Upper lobe of left lung (tissue), 6 donors: ENCODE measurements at regions not wholly inside any gene's neighbourhood (a gene's known extent, or its start where the extent isn't known, plus 50 kb on each side); places are given as distances from the start of the nearest gene placed in this dataset.
A peak's percentile ranks its signal among the peaks of the same experiment; 100 is the strongest.

Source experiments
- ATAC-seq, 2 donors: fragments of 200-7000 bp; cut with Tn5 transposase; one replicate each; pipeline ENCODE4 v1.9.1; 2022; ENCODE audit warnings: mild to moderate bottlenecking in 2 of 2, moderate library complexity in 2 of 2; ENCODE audit not compliant: low FRiP score in 2 of 2
- DNase-seq, 2 donors: peaks; one replicate each; pipeline ENCODE4 v3.0.0-alpha.2; 2019 to 2020
- H3K27ac ChIP-seq, 4 donors: fragments of 200-600 bp; sonication (generic); one replicate each; pipeline ENCODE4 v1.5.1; 2016 to 2019
- H3K27me3 ChIP-seq, 4 donors: fragments of 200-600 bp; sonication (generic); one replicate each; pipeline ENCODE4 v1.5.1; 2017 to 2019
- H3K36me3 ChIP-seq, 4 donors: fragments of 200-600 bp; sonication (generic); one replicate each; pipeline ENCODE4 v1.5.1; 2016 to 2019
- H3K4me1 ChIP-seq, 4 donors: fragments of 200-600 bp; sonication (generic); one replicate each; pipeline ENCODE4 v1.5.1; 2018 to 2019
- H3K4me3 ChIP-seq, 4 donors: fragments of 200-600 bp; sonication (generic); one replicate each; pipeline ENCODE4 v1.5.1; 2017 to 2019; ENCODE audit warnings: mild to moderate bottlenecking in 2 of 4, moderate library complexity in 1 of 4
- H3K9me3 ChIP-seq, 4 donors: fragments of 200-600 bp; sonication (generic); one replicate each; pipeline ENCODE4 v1.5.1; 2018 to 2019
- CTCF ChIP-seq, 6 experiments: fragments of 450-650 bp in 4 of 6; fragments of 200-600 bp in 2 of 6; sonication (generic) in 2 of 6; IDR thresholded peaks; one replicate each; pipeline ENCODE4 v1.5.1; 2016 to 2019; ENCODE audit warnings: antibody characterized with exemption in 6 of 6
- EP300 ChIP-seq, 4 donors: sonication (generic); formaldehyde crosslinking; IDR thresholded peaks; one replicate each; pipeline ENCODE4 v1.5.1; 2017; ENCODE audit warnings: antibody characterized with exemption in 4 of 4, control low read depth in 2 of 4
- POLR2A ChIP-seq, 4 donors: fragments of 450-650 bp; IDR thresholded peaks; one replicate each; pipeline ENCODE4 v1.5.1; 2016 to 2017; ENCODE audit warnings: antibody characterized with exemption in 4 of 4, mild to moderate bottlenecking in 2 of 4
- POLR2AphosphoS5 ChIP-seq, 2 donors: sonication (generic); formaldehyde crosslinking; IDR thresholded peaks; one replicate each; pipeline ENCODE4 v1.5.1; 2017; ENCODE audit warnings: antibody characterized with exemption in 2 of 2
- WGBS, 2 donors: methylation state at CpG; one replicate each; pipeline ENCODE4 v1.1.5; 2017 to 2018; 5-methylcytosine and 5-hydroxymethylcytosine counted together
- donor health status: DM: no; HTN: no; CAD: no; lungs with moderate emphysema.
- donor health status: DM: no; HTN: yes; CAD: no; lungs with severe emphysema.

DNA sequence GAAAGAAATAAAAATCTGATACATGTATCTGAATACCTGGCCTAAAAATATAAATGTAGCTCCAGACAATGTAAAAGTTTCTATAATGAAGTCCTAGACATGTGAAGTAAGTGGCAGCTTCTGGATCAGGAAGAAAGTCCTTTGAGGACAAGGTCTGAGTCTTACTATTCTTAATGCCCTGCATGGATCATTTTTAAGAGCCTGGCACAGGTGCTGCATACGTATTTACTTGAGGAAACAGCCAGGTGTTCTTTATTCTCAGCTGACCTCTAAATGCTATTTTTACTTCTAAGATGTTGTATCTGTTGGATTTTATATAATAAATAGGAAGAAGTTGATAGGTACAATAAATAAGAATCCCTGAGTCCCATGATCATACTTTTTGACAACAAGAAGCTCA is 750.0 kb upstream of the LUZP2 start:
- ATAC-seq: no peak
- WGBS, 2 donors: 54 to 84% methylated on average over 1 of the region's 1 CpG
- no peak for DNase-seq
- Histone ChIP-seq H3K4me1 (no peaks in the 10 kb centered on the region), H3K36me3 (no peaks in the 10 kb centered on the region), H3K9me3 (no peaks in the 10 kb centered on the region), H3K4me3 (no peak overlapping the region), H3K27ac (no peak overlapping the region), H3K27me3 (no peaks in the 10 kb centered on the region)
- TF ChIP-seq POLR2A (IDR thresholded peaks at IDR 0.05): no peak
- no peak for TF ChIP-seq CTCF (IDR thresholded peaks at IDR 0.05)
- TF ChIP-seq EP300 (IDR thresholded peaks at IDR 0.05): no peak
- no peak for TF ChIP-seq POLR2AphosphoS5 (IDR thresholded peaks at IDR 0.05)

GRCh38 chr11:23749762-23750430 is 747.0 kb upstream of the LUZP2 start:
- TF ChIP-seq EP300 (IDR thresholded peaks at IDR 0.05): no peak
- TF ChIP-seq POLR2AphosphoS5 (IDR thresholded peaks at IDR 0.05): no peak
- no peak for TF ChIP-seq POLR2A (IDR thresholded peaks at IDR 0.05)
- no peak for TF ChIP-seq CTCF (IDR thresholded peaks at IDR 0.05)
- H3K27ac ChIP-seq: no peak overlapping the region
- H3K27me3 ChIP-seq: no peaks in the 10 kb centered on the region
- no peak for ATAC-seq
- 61 to 66% methylated on average over 2 of the region's 2 CpGs for WGBS, 2 donors
- H3K4me1 ChIP-seq: no peaks in the 10 kb centered on the region
- DNase-seq: no peak
- no peak overlapping the region for H3K4me3 ChIP-seq
- no peaks in the 10 kb centered on the region for H3K36me3 ChIP-seq
- H3K9me3 ChIP-seq: no peaks in the 10 kb centered on the region

GRCh38 chr11:23751280-23751679 is 745.6 kb upstream of the LUZP2 start:
- Histone ChIP-seq H3K36me3 (no peaks in the 10 kb centered on the region), H3K27ac (no peak overlapping the region), H3K4me3 (no peak overlapping the region), H3K4me1 (no peaks in the 10 kb centered on the region), H3K27me3 (no peaks in the 10 kb centered on the region), H3K9me3 (no peaks in the 10 kb centered on the region)
- WGBS, 2 donors: 77 to 79% methylated on average over 2 of the region's 2 CpGs
- DNase-seq (no peak), ATAC-seq (no peak)
- TF ChIP-seq CTCF (IDR thresholded peaks at IDR 0.05) (no peak), EP300 (IDR thresholded peaks at IDR 0.05) (no peak), POLR2A (IDR thresholded peaks at IDR 0.05) (no peak), POLR2AphosphoS5 (IDR thresholded peaks at IDR 0.05) (no peak)

- Histone ChIP-seq H3K36me3 (no peaks in the 10 kb centered on the region), H3K9me3 (no peaks in the 10 kb centered on the region), H3K27me3 (no peaks in the 10 kb centered on the region), H3K4me1 (no peaks in the 10 kb centered on the region), H3K27ac (no peak overlapping the region), H3K4me3 (no peak overlapping the region)
- DNase-seq: no peak
- TF ChIP-seq POLR2A (IDR thresholded peaks at IDR 0.05): no peak
- no peak for TF ChIP-seq CTCF (IDR thresholded peaks at IDR 0.05)
- TF ChIP-seq EP300 (IDR thresholded peaks at IDR 0.05): no peak
- TF ChIP-seq POLR2AphosphoS5 (IDR thresholded peaks at IDR 0.05): no peak
- WGBS, 2 donors: 86 to 96% methylated on average over 2 of the region's 2 CpGs
- ATAC-seq: peak in 1 of 2 donors; percentile 39
These were observed 741.8 kb upstream of the LUZP2 start for GRCh38 chr11:23755076-23755475.

- no peaks in the 10 kb centered on the region for H3K9me3 ChIP-seq
- ATAC-seq (no peak), DNase-seq (no peak)
- H3K36me3 ChIP-seq: no peaks in the 10 kb centered on the region
- TF ChIP-seq POLR2AphosphoS5 (IDR thresholded peaks at IDR 0.05) (no peak), POLR2A (IDR thresholded peaks at IDR 0.05) (no peak), CTCF (IDR thresholded peaks at IDR 0.05) (no peak), EP300 (IDR thresholded peaks at IDR 0.05) (no peak)
- 63 to 70% methylated on average over 2 of the region's 2 CpGs for WGBS, 2 donors
- no peaks in the 10 kb centered on the region for H3K4me1 ChIP-seq
- H3K4me3 ChIP-seq: no peak overlapping the region
- H3K27me3 ChIP-seq: no peaks in the 10 kb centered on the region
- no peak overlapping the region for H3K27ac ChIP-seq
These were observed 741.1 kb upstream of the LUZP2 start for GRCh38 chr11:23755769-23756168.
